Loucy (cell line): ENCODE measurements at regions not wholly inside any gene's neighbourhood (a gene's known extent, or its start where the extent isn't known, plus 50 kb on each side); places are given as distances from the start of the nearest gene placed in this dataset.

Source experiments
- H2AFZ ChIP-seq: fragments of 200-600 bp; sonication (generic); 2 replicates; pipeline ENCODE4 v1.6.0; 2016; ENCODE audit warnings: antibody characterized with exemption, mild to moderate bottlenecking, low read length, moderate library complexity
- H3F3A ChIP-seq: fragments of 200-600 bp; 2 replicates; pipeline ENCODE4 v1.6.0; 2016; ENCODE audit warnings: antibody characterized with exemption, low read depth, mild to moderate bottlenecking
- H3K27me3 ChIP-seq: fragments of 200-600 bp; sonication (generic); 2 replicates; pipeline ENCODE4 v1.6.1; 2014; ENCODE audit warnings: low read length, mild to moderate bottlenecking; ENCODE audit not compliant: insufficient read depth, poor library complexity, severe bottlenecking
- H3K36me3 ChIP-seq: fragments of 200-600 bp; sonication (generic); 2 replicates; pipeline ENCODE4 v1.6.1; 2016; ENCODE audit warnings: low read length; ENCODE audit not compliant: insufficient read depth
- H3K4me1 ChIP-seq: fragments of 200-600 bp; sonication (generic); 2 replicates; pipeline ENCODE4 v1.5.1; 2014; ENCODE audit warnings: low read length, mild to moderate bottlenecking; ENCODE audit not compliant: insufficient read depth, poor library complexity, severe bottlenecking
- H3K4me2 ChIP-seq: fragments of 200-600 bp; sonication (generic); 2 replicates; pipeline ENCODE4 v1.6.0; 2014; ENCODE audit warnings: antibody characterized with exemption, low read length, low read depth, mild to moderate bottlenecking; ENCODE audit not compliant: poor library complexity, severe bottlenecking
- H3K4me3 ChIP-seq: fragments of 200-600 bp; sonication (generic); 2 replicates; pipeline ENCODE4 v1.5.1; 2014; ENCODE audit warnings: low read length, mild to moderate bottlenecking, mixed read lengths; ENCODE audit not compliant: poor library complexity, severe bottlenecking
- H3K79me2 ChIP-seq: fragments of 200-600 bp; sonication (generic); 2 replicates; pipeline ENCODE4 v1.6.1; 2014; ENCODE audit warnings: low read length; ENCODE audit not compliant: insufficient read depth
- H3K9ac ChIP-seq: fragments of 200-600 bp; sonication (generic); 2 replicates; pipeline ENCODE4 v1.6.0; 2014; ENCODE audit warnings: mild to moderate bottlenecking, low read depth, low read length, moderate library complexity; ENCODE audit not compliant: poor library complexity, severe bottlenecking
- H3K9me2 ChIP-seq: fragments of 200-600 bp; sonication (generic); replicated peaks from 2 replicates; pipeline ENCODE4 v1.6.1; 2016; ENCODE audit warnings: low read depth, low read length, mixed read lengths
- H3K9me3 ChIP-seq: fragments of 200-600 bp; sonication (generic); 2 replicates; pipeline ENCODE4 v1.6.1; 2014; ENCODE audit warnings: mild to moderate bottlenecking, antibody characterized with exemption, low read length, low read depth; ENCODE audit not compliant: insufficient read depth
- H4K20me1 ChIP-seq: fragments of 200-600 bp; sonication (generic); 2 replicates; pipeline ENCODE4 v1.6.0; 2014; ENCODE audit warnings: antibody characterized with exemption, low read length, mild to moderate bottlenecking; ENCODE audit not compliant: insufficient read depth, poor library complexity, severe bottlenecking
- EZH2phosphoT487 ChIP-seq: fragments of 200-600 bp; IDR thresholded peaks from 2 replicates; pipeline ENCODE4 v1.6.1; 2018; ENCODE audit warnings: antibody characterized with exemption, mild to moderate bottlenecking, moderate library complexity, borderline replicate concordance
- TF ChIP-seq, protein P1 (sequence below): fragments of 200-600 bp; sonication (generic); conservative IDR thresholded peaks from 2 replicates; pipeline ENCODE4 v1.5.1; 2014; ENCODE audit warnings: mild to moderate bottlenecking, antibody characterized with exemption, low read length

- Histone ChIP-seq H2AFZ (no peak overlapping the region), H3K36me3 (no peaks in the 10 kb centered on the region), H3K79me2 (no peaks in the 10 kb centered on the region), H3K9ac (no peak overlapping the region), H3K27me3 (no peaks in the 10 kb centered on the region), H3K4me1 (no peaks in the 10 kb centered on the region), H3K4me2 (no peak overlapping the region), H3K9me3 (no peaks in the 10 kb centered on the region), H3K4me3 (no peak overlapping the region), H3F3A (no peaks in the 10 kb centered on the region), H3K9me2 (no peaks in the 10 kb centered on the region), H4K20me1 (no peaks in the 10 kb centered on the region)
- TF ChIP-seq, protein P1, sequence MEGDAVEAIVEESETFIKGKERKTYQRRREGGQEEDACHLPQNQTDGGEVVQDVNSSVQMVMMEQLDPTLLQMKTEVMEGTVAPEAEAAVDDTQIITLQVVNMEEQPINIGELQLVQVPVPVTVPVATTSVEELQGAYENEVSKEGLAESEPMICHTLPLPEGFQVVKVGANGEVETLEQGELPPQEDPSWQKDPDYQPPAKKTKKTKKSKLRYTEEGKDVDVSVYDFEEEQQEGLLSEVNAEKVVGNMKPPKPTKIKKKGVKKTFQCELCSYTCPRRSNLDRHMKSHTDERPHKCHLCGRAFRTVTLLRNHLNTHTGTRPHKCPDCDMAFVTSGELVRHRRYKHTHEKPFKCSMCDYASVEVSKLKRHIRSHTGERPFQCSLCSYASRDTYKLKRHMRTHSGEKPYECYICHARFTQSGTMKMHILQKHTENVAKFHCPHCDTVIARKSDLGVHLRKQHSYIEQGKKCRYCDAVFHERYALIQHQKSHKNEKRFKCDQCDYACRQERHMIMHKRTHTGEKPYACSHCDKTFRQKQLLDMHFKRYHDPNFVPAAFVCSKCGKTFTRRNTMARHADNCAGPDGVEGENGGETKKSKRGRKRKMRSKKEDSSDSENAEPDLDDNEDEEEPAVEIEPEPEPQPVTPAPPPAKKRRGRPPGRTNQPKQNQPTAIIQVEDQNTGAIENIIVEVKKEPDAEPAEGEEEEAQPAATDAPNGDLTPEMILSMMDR = no peak
- no peak for TF ChIP-seq EZH2phosphoT487
These were observed 104.9 kb upstream of the PMCH start for GRCh38 chr12:102302553-102302952.

- H3K36me3 ChIP-seq = no peaks in the 10 kb centered on the region
- H3K9me3 ChIP-seq = no peaks in the 10 kb centered on the region
- H3K9ac ChIP-seq = no peak overlapping the region
- H3K4me3 ChIP-seq = no peak overlapping the region
- no peak overlapping the region for H2AFZ ChIP-seq
- H3K4me2 ChIP-seq = no peak overlapping the region
- no peaks in the 10 kb centered on the region for H3F3A ChIP-seq
- no peaks in the 10 kb centered on the region for H3K27me3 ChIP-seq
- H3K4me1 ChIP-seq = no peaks in the 10 kb centered on the region
- H4K20me1 ChIP-seq = no peaks in the 10 kb centered on the region
- TF ChIP-seq, protein P1 = no peak
- TF ChIP-seq EZH2phosphoT487 = no peak
- no peaks in the 10 kb centered on the region for H3K79me2 ChIP-seq
- no peaks in the 10 kb centered on the region for H3K9me2 ChIP-seq
These were observed 103.9 kb upstream of the PMCH start for GRCh38 chr12:102301547-102301946.

GRCh38 chr12:102300824-102301461 lies 103.3 kb upstream of the PMCH start:
- Histone ChIP-seq H4K20me1 (no peaks in the 10 kb centered on the region), H3K4me1 (no peaks in the 10 kb centered on the region), H3K36me3 (no peaks in the 10 kb centered on the region), H3F3A (no peaks in the 10 kb centered on the region), H2AFZ (no peak overlapping the region), H3K9me3 (no peaks in the 10 kb centered on the region), H3K4me2 (no peak overlapping the region), H3K27me3 (no peaks in the 10 kb centered on the region), H3K9ac (no peak overlapping the region), H3K79me2 (no peaks in the 10 kb centered on the region), H3K9me2 (no peaks in the 10 kb centered on the region; the same call in 1 of the 2 replicates), H3K4me3 (no peak overlapping the region)
- TF ChIP-seq, protein P1 = peak; percentile 66
- no peak for TF ChIP-seq EZH2phosphoT487
